GM19351 (cell line): ENCODE measurements at regions not wholly inside any gene's neighbourhood (a gene's known extent, or its start where the extent isn't known, plus 50 kb on each side); places are given as distances from the start of the nearest gene placed in this dataset.

Experiments
- ATAC-seq: cut with Tn5 transposase; IDR thresholded peaks from one replicate; pipeline ENCODE4 v1.9.1; 2021; ENCODE audit warnings: mild to moderate bottlenecking, moderate library complexity; ENCODE audit not compliant: unreplicated experiment

DNA sequence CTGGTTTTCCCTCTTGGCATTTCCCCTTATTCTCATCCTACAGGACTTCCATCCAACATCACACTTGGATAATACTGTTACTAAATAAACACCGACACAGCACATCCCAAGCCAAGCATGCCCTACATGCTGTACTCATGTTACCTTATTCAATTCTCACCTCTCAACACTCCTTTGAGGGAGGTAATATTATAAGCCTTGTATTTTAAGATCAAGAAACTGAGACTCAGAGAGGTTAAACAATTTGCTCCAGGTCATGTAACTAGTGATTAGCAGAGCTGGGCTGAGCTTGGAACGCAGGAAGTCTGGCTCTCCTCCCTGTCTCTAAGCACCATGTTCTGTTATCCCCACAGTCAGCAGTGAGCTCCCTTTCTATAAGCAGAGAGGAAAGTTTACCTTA is 333.6 kb upstream of the IGFBP7 start:
- ATAC-seq = no peak

DNA sequence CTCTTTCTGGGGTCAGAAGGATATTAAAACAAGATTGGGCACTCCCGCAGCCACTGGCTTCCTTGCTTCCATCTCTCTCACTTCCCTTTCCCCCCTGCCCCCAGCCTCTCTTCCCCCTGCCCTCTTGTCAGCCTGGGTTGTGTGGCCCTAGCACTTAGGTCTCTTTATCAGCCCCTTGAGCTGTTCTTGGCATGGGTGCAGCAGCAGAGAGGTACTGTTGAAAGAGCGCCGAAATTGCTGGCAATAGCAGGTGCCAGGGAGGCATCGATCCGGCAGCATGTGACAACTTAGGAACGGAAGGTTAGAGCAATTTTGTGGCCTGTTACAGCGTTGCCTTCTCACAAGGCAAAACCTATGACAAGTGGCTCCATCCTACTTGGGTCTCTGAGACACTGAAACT is 333.1 kb upstream of the IGFBP7 start:
- no peak for ATAC-seq

DNA sequence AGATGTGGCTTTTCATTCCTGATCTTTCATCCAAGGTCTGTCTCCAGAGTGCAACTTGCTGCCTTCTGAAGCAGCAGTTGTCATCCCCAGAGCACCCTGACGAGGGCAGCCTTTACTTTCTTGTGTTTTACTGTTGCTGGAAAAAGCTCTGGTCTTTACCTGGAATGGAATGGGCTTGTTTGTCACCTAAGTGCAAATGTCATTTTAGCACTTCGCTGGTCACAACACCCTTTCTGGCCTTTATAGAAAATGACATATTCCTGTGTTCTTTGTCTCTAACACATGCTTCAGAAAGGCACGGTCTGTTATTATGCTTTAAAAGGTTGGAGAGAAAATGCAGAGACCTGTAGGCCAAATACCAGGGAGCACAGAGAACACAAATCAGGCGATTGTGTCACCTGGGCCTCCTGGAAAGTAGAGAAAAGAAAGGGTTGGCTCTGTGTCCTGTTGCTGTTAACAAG is 332.7 kb upstream of the IGFBP7 start:
- peak; percentile 74 for ATAC-seq

DNA sequence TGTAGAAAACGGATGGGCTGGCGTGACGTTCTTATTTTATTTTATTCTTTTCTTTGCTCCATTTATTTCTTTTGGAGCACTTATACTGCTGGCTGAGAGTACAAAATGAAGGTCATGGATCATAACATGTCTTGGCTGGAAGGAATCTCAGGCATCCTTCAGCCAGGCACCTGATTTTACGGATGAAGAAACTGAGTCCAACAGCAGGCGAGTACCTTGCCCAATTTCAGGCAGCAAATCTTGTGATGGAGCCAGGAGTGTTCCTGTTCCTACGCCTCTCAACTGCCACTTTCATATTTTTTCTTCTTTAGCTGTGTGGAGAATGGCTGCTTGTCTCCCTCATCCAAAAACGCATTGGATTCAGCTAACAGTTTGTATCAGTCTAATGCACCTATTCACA is 332.1 kb upstream of the IGFBP7 start:
- no peak for ATAC-seq

DNA sequence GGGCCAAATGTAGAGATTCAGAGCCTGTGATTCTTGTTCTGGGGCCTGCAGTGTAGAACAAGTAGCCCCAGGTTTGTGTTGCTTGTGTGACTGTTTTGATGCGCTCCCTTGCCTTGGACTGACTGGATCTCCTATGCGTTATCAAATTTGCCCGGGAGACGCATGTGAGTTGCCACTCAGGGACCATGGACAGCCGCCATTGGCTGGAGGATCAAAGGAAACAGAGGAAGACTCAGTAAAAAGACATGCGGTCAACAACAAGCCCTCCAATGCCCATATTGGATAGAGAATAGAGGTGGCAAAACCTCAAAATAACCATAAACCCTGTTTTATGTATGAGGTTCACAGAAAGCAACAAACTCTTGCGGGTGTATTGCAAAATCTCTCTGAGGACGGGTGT is 327.5 kb upstream of the IGFBP7 start:
- ATAC-seq = no peak

DNA sequence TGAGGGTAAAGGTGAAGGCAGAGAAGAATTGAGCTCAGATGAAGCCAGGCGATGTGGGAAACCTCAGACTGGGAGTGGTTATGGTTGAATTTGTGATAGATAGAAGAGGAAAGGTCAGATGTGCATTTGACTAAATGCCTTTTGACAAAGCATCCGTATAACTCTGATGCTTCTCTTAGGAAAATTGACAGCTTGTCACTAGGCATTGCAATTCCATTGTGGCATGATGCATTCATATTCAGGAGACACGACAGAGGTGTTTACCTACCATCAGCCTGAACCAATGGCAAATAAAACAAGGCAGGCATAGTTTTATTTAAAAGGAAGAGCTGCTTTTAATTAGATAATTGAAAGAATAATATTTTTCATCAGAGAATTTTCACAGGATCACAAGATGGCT is 325.1 kb upstream of the IGFBP7 start:
- no peak for ATAC-seq

DNA sequence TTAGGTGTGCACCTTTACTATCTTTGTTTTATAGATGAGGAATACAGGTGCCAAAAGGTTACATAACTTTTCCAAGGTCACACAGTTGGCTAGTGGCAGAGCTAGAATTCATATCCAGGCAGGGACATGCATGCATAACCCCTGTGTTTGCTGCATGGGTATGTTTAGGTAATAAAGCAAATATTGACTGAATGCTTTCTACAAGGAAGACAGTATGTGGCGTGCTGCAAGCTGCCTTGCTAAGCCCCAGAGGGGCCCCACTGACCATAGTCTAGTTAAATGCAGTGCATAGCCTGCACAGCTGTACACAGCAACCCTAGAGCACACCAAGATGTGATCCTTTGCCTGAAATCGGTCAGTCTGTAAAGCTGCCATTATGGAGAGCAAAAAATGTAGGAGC is 320.5 kb upstream of the IGFBP7 start:
- ATAC-seq = no peak

GRCh38 chr4:57426779-57427395 is 316.7 kb upstream of the IGFBP7 start:
- peak; percentile 85 for ATAC-seq

- ATAC-seq = no peak
Measured at GRCh38 chr4:57425610-57426009, 315.4 kb upstream of the IGFBP7 start.

DNA sequence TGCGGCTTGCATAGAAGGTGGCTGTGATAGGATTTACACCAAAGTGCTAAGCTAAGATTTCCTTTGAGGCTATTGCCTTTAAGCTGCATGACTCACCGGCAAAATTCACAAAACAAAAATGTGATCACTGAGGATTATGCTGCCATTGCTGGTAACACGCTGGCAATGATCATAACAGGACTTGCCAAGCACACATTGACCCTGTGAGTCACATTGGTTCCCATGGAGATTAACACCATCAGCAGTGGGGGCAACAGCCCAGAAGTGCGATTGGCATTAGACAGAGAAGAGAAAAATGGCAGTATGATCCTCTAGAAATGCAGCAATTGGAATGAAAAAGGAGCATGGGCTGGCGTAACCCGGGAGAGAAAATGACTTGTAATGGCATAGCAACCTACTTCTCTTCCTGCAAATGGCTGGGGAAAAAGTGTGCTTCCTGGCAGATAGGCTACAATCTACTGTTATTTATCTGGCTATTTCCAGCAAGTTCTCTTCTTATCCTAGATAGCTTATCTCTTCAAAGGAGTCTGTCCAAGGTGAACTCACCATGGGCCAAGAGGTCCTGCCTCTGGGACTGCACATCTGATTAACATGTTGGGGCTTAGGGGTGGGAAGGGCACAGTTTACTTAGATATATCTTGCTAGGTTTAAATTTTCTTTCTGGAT is 314.2 kb upstream of the IGFBP7 start:
- no peak for ATAC-seq

GRCh38 chr4:57418133-57418532 is 307.9 kb upstream of the IGFBP7 start:
- ATAC-seq = no peak

DNA sequence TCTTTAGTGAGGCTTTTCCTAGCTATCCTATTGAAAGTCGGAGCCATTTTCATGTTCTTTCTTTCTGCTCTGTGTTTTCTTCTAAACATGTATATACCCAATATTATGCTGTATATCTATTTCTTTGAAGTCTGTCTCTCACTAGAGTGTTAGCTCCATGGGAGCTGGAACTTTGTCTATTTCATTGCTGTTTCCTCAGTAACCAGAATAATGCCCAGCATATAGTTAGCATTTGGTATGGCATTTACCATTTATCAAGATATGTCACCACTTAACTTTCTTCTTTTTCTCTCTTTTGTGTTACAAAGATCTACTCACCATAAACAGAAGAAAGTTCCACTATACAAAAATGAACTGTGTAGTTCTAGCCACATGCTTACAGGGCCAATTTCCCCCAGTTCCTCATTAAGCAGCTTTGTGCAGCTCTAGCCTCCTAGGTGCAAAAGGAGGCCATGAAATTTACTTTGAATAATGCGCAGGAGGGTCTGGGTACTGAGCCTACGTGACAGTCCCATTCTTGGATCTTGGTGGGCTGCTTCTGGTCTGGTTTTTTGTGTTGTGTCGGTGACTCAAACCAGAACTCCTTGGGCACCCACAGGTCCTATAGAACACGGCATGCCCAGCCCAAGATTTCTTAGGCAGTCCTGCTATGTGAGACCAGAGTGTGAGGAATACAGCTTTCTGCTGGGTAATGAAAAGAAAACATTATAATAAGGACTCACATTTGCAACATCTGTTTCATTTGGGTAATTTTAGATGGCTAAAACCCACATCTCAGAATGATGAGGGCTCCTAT is 302.3 kb upstream of the IGFBP7 start:
- no peak for ATAC-seq

GRCh38 chr4:57410331-57411052 is 300.3 kb upstream of the IGFBP7 start:
- no peak for ATAC-seq

GRCh38 chr4:57405359-57405758 is 295.2 kb upstream of the IGFBP7 start:
- no peak for ATAC-seq

- no peak for ATAC-seq
Measured at GRCh38 chr4:57404483-57404882, 294.3 kb upstream of the IGFBP7 start.

DNA sequence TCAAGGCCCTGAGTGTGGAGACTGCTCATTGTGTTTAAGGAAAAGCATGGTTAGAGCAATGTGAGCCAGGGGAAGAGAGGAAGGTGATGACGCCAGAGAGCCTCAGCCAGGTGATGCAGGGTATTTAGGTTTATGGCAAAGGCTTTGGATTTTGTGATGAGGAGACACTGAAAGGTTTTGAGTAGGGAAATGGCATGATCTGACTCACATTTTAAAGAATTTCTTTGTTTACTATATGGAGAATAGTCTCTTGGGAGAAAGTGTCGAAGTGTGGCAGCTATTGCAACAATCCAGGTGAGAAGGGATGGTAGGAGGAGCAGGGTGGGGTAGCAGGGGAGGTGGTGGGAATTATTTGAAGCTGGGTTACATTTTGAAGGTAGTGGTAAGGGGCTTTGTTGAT is 293.4 kb upstream of the IGFBP7 start:
- ATAC-seq = no peak

DNA sequence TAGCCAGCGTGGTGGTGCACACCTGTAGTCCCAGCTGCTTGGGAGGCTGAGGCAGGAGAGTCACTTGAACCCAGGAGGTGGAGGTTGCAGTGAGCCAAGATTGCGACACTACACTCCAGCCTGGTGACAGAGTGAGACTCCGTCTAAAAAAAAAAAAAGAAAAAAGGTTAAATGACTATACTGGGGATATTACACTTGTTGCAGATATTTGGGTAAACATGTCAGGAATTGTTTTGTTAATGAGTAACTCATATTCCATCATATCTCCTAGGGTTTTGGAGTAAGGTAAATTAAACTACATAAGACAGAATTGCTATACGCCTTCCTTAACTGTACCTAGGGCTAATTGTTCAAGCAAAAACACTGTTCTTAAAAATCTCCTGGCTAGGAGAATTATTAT is 291.4 kb upstream of the IGFBP7 start:
- ATAC-seq = no peak

DNA sequence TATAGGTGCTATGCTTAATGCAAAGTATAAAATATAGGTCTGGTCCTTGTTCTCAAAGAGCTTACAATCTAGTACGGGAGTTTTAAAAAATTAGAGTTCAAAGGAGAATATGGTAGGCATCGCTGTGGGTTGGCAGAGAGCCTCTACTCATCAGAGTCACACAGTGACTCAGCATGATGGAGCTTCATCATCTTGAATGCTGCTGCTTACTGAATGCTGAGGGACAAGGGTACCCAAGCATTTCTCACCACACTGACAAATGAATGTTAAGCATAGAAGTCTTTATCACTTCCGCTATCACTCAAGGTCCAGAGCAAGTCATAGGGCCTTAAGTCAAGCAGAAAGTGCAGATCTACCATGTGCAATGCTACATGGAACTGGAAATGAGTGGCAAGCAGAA is 268.6 kb upstream of the IGFBP7 start:
- no peak for ATAC-seq

DNA sequence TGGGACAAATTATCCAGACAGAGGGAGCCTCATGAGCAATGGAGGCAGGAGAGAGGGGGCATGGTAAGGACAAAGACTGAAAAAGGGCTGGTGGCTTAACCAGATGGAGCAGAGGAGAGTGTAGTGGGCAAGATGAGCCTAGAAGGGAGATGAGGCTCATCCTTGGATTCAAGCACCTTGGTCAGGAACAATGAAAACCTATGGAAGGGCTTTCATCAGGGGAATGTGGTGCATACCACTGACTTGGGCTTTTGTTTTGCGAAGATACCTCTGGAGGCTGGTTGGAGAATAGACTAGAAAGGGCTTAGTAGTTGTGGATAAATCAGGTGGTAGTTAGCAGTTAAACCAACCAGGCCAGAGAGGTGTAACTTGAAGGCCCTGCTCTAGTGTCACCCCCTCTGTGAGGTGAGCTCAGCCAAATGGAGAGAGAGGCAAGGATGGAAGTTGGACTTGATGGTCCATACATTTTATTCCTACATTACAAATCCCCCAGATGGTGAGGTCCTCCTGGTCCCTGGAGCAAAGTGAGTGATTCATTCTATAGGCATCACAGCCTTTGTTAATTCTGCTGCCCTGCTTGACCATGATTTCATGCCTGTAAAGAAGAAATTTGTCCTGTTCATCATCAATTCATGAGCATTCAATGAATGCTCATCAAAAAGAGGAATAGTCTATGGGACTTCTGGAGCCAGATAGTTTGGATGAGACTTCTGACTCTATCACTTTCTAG is 264.8 kb upstream of the IGFBP7 start:
- ATAC-seq = no peak

DNA sequence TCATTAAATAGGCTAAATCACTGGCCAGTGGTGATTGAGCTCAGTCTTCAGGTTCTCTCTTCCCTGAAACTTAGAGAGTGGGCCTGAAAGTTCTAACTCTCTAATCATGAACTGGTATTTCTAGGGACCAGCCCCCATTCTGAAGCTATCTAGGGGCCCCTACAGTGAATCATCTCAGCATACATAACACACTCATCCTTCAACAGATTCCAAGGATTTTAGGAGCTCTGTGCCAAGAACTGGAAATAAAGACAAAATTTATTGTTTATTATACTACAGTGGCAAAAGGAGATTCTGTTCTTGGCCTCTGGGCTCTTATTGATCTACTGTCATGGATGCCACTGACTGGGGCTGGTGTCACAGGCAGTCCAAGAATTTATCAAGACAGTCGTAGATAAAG is 263.8 kb upstream of the IGFBP7 start:
- ATAC-seq = no peak

GRCh38 chr4:57371671-57372070 is 261.5 kb upstream of the IGFBP7 start:
- ATAC-seq = no peak
